HG03175 (cell line): ENCODE measurements at regions not wholly inside any gene's neighbourhood (a gene's known extent, or its start where the extent isn't known, plus 50 kb on each side); places are given as distances from the start of the nearest gene placed in this dataset.

Experiments used
- ATAC-seq: cut with Tn5 transposase; IDR thresholded peaks from one replicate; pipeline ENCODE4 v1.9.1; 2021; ENCODE audit warnings: mild to moderate bottlenecking, moderate library complexity; ENCODE audit not compliant: unreplicated experiment

DNA sequence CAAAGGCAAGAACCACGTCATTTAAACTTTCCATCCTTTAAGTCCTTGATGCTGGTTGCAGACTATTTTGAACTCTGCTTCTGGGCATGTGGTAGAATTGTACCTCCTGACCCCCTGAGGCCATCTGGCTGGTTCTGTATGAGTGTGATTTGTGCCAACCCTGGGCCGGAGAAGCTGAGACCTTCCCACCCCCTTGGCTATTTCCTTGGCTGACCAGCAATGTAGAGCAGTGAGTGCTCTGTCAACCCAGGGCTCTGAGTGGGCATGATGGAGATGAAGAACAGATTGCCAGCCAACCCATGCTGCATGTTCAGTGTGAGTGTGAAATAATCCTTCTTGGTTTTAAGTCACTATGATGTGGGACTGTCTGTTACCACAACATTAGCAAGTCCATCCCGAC lies 82.1 kb upstream of the RASGRP1 start:
- ATAC-seq = no peak

DNA sequence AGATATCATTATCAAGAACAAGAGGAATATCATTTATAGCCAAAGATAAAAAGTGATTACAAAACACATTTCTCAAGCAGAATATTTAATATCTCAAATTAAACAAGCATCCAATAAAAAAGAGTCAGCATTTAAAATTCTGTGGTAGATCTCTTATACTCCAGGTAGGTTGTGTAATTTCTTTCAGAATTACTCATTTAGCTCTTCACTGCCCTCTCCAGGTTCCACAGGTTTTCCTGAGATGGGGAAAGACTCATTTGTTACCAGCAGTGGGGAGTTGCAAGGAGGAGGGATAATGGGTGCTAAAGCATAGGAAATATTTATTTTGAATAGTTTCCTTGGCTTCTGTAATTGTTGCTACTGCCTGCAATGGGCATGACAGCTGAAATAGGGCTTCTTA lies 83.1 kb upstream of the RASGRP1 start:
- no peak for ATAC-seq

DNA sequence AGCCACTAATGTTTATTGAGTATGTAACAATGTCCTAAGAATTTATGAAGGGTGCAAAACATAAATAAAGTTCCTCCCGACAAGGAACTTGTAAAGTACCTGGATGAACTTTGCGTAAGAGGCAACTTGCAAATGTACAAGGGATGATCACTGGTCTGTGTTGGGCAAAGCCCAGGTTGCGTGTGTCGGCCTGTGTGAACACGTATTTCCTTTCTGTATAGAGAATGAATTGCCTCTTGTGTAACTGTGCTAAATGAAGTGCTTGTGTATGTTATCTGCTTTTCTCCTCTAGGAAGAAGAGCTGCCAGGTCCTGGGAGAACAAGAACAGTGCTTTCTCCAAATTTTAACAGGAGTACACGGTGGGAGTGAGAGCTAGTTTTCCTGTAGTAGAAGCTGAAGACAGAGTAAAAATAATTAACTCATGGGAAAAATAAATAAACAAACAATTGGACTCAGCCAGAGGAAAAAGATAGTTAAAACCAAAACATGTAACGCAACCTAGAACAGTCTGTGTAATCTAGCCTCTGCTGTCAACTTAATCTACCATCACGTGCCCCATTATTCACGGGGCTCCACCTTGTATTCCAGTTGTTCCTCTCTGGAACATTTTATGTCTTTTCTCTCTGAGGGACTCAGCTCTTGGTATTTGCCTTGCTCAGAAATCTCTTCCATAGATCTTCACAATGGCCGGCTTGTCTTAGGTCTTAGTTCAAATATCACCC lies 83.7 kb upstream of the RASGRP1 start:
- ATAC-seq = no peak

DNA sequence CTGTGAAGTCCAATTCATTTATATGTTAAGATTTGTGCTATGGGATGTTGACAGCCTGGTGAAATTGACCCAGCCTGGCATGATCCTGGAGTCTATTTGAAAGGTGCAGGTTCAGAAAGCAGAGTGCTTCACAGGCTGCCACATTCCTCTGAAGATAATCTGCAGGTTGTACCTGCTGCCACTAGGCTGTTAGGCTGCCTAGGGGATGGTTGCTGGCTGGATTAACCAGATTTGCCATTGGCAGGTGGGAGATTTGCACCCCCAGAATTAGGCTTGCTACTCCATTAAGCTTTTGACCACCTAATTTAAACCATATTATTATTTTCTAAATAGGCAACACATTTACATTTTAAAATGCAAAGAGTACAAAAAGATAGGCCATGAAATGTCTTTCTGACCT lies 85.8 kb upstream of the RASGRP1 start:
- no peak for ATAC-seq

DNA sequence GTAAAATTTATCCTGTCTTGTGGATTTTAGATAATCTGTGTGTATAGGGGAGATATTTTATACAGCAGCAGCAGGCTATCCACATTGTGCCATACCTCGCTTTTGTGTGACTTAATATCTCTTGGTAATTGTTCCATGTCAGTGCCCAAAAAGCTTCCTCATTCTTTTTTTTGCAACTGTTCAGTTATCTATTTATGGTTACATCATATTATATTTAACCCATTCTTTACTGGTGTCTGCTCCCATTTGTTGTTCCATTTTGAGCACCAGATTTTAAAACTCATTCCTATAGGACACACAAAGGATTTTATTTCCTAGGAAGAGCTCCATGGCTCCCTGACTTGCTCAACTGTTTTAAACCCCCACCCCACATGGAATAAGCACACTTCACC lies 86.3 kb upstream of the RASGRP1 start:
- ATAC-seq = peak; percentile 41

DNA sequence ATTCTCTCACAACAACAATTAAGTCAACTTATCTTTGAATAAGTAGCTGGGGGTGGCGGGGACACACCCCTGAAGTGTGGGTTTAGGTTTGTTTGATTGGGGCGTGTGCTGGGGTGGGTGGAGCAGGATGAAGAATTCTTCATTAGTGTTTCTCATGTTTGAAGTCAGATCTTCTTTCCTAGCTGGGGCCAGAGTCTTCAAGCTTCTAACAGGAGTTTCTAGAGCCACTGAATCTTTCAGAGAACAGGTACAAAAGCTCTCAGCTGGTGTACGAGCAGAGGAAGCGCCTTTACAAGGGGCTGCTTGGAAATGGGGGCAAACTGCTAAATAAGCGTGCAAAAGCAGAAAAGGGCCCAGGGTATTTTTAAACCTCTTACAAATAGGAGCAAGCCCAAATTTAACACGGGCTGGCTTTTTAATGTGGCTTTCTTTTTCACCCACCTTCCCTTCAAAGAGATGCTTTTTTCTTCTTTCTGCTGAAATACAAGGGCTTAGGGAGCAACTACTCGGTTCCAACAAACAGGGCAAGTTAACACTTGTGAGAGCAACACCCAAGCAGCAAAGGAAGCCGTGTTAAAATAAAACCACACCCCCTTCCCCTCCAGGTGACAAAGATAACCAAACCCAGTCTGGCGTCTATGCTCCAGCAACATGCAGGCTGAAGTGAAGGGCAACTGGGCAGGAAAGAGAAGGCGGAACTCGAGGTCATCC lies 86.9 kb upstream of the RASGRP1 start:
- peak; percentile 55 for ATAC-seq

DNA sequence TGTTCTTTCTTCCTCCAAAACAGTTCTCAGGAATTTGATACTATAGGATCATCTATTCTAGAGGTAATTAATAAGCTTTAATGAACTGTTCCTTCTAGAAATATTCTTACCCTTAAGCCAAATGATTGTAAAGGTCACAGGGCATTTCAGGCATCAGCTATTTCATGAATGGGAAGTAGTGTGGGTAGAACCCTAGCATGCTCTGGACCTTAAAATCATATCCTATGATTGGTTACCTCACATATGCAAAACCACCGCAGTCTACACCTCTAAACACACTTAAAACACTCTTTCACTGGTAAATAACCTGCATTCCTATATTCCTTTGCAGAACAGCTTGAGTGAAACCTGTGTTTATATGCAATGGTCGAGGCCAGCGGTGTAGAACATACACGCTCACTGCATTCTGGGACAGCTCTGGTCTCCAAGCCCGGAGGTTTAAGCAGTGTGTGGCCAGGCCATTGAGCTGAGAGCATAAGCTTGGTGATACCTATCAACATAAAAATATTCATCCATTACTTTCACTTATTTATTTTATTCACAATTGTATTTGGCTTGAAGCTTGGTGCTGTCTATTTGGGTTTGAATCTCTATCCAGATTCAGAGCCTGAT lies 87.7 kb upstream of the RASGRP1 start:
- ATAC-seq = no peak

DNA sequence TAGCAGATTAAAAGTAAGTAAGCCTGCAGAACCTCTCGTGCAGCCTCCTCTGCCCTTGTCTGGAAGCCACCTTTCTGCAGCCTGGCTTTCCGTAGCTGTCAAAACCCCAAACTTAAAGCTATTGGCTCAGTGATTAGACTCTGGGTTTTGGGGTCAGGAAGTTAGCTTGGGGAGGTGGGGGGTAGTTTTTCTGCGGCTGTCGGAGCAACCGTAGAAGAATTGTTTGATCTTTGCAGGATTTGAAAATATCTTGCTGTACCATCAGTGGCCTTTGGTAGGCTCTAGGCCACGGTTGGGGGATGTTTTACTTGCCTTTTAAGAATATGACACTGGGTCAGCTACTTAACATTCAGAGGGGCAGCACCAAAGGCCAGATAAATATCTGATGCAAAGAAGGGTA lies 88.4 kb upstream of the RASGRP1 start:
- ATAC-seq = peak; percentile 33

DNA sequence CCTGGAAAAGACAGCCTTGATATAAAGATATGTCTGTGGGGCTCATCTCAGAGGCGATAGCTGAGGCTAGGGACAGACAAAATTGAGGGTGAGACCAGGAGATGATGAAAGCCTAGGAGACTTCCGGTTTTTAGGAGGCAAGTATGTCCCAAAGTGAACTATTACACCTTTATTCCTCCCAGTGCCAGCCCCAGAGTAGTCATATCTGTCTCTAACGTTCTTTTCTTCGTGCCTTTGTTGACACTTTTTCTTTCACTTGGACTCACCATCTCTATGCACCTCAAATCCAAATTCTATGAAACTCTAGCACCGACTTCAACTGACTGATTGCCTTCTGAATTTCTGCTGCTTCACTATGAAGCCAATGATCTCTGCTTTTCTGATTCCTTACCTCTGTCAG lies 93.8 kb upstream of the RASGRP1 start:
- no peak for ATAC-seq

DNA sequence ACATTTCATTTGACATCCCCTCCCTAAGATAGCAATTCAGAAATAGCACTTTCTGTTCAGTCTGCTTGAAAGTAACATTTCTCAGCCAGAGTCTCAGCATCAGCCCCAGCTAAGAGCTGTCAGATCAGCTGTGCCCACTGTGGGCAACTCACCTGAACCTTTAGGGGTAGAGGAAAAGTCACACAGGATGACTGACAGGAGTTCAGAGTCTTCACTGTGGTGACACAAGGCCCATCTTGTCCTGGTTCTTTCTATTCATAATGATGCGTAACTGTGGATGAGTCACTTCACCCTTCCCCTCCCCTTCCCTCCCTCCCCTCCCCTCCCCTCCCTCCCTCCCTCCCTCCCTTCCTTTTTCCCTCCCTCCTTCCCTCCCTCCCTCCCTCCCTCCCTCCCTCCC lies 96.1 kb upstream of the RASGRP1 start:
- ATAC-seq = no peak

DNA sequence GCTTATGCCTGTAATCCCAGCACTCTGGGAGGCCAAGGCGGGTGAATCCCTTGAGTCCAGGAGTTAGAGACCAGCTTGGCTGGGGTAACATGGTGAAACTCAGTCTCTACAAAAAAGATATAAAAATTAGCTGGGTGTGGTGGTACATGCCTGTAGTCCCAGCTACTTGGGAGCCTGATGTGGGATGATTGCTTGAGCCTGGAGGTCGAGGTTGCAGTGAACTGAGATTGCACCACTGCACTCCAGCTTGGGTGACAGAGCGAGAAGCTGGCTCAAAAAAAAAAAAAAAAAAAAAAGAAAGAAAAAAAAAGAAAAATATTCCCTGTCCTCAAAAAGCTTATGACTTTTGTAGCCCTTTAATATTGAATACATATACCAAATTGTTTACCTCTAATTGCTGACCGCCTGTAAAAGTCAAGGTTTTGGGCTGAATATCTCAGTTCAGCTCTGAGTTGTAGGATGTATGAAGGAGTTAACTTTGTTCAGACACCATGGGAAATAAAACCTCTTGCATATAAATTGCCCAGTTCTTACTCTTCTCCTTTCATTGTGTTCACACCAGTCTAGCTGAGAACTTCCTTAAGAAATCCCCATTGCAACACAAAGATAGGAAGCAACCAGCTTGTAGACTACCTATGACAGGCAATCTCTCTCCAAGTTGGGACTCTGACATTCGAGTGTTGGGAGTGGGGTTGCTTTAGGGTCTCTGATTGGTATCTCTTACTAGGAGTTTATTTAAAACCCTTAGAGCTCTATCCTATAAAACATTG lies 97.6 kb upstream of the RASGRP1 start:
- no peak for ATAC-seq

DNA sequence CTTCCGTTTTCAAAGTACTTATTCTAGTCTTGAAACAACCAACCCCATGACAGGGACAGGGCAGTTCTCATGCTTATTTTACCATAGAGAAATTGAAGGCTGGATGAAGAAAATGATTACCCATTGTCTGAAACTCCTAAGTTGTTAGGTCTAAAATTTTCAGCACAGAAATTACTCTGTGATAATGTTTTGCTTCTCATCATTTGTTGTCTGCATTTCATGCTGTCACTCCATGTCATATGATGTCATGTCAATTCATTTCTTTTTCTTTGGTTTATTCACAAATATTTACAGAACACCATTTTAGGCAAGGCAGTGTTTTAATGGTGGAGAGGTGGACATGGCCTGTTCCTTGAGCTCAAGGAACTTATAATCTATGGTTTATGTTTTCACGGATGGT lies 98.2 kb upstream of the RASGRP1 start:
- no peak for ATAC-seq

DNA sequence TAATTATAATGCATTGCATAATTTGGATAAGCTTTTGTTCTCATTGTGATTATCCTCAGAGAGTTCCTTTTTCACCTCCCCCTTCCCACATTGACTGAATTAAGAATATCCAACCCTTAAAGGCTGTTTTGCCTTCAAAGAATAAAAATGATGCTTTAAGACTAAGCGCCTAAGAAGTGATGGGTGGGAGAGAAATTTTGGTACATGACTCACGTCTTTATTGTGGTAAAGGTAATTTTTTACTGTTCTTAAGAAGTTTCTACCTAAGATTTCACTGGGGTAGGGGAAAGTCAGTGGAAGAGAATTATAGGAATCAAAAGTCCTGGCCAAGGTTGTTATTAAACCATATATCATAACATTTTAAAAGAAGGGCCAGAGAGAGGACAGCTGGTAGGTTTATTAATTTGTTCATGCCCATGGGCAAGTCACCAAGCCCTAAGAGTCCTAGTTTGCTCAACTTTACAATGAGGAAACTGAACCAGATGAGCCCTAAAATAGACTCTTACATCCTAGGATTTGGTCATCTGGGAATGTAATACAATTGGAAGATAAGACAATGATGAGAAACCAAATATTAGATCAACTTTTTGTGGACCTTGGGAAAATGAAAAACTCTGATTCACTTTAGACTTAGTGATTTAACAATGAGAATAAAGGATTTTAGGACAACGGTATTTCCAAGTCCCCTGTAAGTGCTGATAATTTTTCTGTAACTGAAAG lies 101.1 kb upstream of the RASGRP1 start:
- no peak for ATAC-seq

DNA sequence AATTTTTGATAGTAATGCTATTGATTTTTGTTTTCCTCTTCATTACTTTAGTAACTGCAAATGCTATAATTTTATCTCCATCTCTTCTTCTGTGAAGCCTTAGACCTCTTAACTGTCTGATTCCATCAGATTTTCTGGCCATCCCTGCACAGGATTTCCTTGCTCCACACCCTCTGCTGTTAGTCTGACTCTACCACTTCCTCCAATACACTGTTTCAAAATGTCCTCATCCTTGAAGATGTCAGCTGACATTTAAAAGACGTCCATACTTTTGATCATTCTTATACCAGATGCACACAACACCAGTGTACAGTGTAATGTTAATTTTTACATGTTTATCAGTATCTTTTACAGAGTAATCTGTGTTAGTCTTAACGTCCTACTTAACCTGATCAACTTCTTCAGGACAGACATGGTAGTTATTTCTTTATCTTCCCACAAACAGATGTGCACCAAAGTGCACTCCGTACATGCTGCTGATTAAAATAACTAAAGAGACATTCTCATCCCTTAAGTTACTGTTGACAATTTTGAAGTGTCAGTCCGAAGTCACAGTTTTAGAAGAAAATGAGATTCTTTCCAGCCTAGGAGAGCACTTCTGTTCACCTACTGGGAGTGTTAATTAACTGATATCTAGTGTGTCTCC lies 102.4 kb upstream of the RASGRP1 start:
- ATAC-seq = no peak

DNA sequence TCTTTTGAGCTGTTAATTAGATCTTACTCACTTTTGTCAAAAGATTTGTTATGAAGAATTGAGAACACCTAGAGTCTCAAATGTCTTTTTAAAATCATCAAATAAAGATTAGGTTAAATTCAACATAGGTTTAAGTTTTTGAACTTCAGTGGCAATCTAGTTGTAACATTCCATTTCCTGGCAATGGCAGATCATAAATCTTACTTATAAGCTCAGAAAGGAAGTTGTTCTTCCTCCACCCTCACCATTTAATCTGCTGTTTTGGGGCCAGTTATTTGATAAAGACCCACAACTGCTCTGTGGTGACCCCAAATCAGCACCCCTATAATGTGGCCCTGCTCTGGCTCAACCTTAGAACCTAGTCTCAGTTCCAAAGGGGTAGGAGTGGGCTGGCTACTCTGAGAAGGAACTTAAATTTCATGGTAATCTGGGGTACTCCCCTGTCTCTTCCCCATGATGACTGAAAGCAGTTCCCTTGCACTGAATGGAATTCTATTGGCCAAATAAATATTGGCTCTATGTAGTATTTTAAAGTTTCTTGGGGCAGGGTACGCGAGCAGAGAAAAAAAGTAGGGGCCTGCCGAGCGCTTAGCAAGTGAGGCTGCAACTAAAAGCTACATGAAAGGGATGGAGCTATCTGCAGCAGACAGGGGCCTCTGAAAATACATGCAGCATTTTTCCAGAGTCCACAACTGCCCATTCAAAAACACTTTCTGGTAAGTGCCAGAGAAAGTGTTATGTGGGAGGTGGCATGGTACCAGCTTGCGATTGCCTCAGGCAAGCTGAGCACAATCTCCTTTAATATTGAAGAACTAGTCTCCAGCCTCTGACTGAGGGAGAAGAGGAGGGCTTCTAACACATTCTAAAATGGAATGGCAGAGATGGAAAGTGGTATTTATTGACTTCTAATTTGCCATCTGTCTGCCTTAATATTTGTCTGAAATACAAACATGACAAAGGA lies 103.6 kb upstream of the RASGRP1 start:
- no peak for ATAC-seq

DNA sequence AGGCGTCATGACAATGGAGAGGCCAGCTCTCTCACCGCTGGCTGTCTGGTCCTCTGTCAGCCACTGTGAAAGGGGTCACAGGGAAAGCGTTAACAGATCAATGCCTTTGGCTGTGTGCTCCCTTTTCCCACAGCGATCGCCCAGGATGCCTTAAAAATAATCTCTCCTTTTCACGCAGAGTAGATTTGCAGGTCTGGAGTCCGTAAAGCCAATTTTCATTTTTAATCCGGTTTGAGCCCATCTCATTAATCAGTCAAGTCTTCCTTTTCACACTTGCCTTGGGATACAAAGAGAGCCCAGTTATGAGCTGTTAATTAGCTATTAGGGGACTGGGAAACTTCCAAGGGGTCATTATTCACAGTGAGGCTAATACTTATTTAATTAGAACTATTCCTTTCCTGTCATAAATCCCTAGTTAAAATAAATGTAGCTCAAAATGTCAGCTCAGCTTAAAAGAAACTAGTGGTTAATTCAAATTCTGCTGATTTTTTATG lies 104.3 kb upstream of the RASGRP1 start:
- ATAC-seq = no peak

DNA sequence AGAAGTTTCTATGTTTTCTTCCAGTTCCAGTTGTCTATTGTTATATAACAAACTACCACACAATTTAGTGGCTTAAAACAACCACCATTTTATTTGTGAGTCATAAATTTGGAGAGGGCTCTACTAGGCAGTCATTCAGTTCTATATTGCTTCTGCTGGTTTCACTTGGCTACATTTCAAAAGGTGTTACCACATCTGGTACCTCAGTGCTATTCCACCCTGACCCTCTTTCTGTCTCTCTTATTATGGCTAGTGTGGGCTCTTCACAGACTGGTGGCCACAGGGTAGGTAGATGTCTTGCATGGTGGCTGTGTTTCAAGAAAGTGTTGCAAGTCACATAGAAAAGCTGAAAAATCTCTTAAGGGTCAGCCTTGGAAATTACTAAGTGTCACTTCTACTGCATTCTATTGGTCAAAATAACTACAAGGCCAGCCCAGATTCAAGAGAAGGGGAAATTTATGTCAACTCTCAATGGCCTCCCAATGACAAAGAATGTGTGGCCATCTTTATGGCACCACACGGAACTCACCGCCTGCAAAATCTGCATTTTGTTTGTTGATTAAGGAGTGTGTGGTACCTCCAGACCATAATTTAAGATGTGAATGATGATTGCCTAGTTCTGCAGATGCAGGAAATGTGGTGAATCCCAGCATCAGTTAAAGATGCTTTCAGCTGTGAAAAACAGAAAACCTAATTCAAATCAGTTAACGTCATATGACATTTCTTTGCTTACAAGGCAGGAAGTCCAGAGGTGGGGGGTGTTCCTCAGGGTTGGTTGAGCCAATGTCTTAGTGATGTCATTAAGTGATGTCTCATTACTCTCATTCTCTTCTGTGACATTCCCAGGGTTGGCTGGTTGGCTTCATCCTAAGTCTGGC lies 105.8 kb upstream of the RASGRP1 start:
- peak; percentile 50 for ATAC-seq

DNA sequence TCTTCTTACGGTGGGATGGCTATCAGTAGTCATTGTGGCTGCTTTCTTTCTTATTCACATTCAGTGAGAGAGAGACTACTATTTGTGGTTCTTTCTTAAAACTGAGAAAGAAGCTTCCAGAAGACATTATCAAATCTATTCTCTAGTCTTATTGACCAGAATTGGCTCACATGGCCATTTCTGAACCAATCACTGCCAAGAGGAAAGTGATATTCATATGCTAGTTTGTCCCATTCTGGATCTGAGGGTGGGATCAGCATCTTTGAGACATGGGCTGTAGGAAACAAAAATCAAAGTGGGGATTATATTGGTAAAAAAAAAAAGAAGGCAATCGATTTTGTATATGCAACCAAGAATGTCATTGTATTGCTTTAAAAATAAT lies 106.4 kb upstream of the RASGRP1 start:
- ATAC-seq = peak; percentile 2
